ENCODE measurements at regions not wholly inside any gene's neighbourhood (a gene's known extent, or its start where the extent isn't known, plus 50 kb on each side); places are given as distances from the start of the nearest gene placed in this dataset.

- DNase-seq = no peak
Observed at GRCh38 chr1:230011333-230012092, 55.5 kb upstream of the GALNT2 start.

DNA sequence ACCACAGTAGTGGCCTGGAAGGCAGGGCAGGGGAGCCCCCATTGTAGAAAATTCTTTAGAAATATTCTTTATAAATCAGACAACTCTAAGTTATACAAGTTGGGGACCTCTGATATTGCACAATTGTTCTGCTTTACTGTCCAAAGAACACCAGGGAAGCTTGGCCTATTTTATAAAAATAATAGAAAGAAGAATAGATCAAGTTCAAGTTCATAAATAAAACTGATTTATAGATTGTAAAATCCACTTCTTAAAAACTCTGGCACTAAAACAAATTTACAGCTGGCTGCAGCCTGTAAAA, 55.0 kb upstream of the GALNT2 start:
- no peak for DNase-seq

GRCh38 chr1:230012741-230013140, 54.3 kb upstream of the GALNT2 start:
- no peak for DNase-seq

GRCh38 chr1:230016159-230016558, 50.9 kb upstream of the GALNT2 start:
- no peak for DNase-seq

All from activated CD4-positive, alpha-beta T cell treated with anti-CD3 and anti-CD28 coated beads, Interleukin-2, amount 50 U/mL, for 1 hour (primary cell).